UCSD-AML1 (cell line): ENCODE measurements at regions not wholly inside any gene's neighbourhood (a gene's known extent, or its start where the extent isn't known, plus 50 kb on each side); places are given as distances from the start of the nearest gene placed in this dataset.
"Not testable (repeated sequence)": the region's sequence is repeated elsewhere in the genome, so short reads cannot be mapped to it uniquely, and the experiment has no call there.

Experiments
- DNase-seq: peaks from one replicate; lab custom pipeline; 2025; ENCODE audit not compliant: unreplicated experiment; lab: John Stamatoyannopoulos, UW

- DNase-seq, result no peak
Observed at GRCh38 chr15:96801576-96802150, 471.2 kb downstream of the NR2F2 start.

DNA sequence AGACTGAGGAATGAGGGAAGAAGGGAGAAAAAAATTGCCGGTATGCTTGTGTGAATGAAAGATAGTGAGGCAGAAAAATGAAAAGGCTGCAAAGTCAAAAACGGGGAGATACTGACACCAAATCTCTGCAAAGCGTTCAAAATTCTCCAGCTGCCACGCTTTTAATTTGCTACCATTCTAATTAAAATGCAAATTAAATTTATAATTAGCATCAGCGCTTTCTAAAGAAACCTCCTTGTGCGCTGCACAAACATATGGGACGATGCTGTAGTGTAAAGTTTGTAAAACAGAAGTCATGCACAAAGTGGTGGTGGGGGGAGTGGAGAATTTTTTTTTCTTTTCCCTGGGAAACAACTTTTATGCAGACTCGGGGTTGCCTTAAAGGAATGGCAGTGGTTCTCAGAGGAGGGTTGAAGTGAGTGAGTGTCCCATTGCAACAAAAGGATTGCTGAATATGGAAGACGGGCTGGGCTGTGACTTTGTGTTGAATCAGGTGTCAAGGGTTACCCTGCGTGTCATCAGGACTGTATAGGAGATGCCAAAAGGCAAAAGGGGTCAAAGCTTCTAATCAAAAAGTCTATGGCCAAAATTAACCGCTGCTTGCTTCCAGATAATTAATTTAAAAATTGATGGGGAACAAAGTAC, 472.2 kb downstream of the NR2F2 start:
- DNase-seq, result no peak

GRCh38 chr15:96804754-96805153, 474.3 kb downstream of the NR2F2 start:
- DNase-seq, result no peak

GRCh38 chr15:96807361-96807760, 476.9 kb downstream of the NR2F2 start:
- DNase-seq, result no peak

- no peak for DNase-seq
Observed at GRCh38 chr15:96817900-96818299, 487.4 kb downstream of the NR2F2 start.

DNA sequence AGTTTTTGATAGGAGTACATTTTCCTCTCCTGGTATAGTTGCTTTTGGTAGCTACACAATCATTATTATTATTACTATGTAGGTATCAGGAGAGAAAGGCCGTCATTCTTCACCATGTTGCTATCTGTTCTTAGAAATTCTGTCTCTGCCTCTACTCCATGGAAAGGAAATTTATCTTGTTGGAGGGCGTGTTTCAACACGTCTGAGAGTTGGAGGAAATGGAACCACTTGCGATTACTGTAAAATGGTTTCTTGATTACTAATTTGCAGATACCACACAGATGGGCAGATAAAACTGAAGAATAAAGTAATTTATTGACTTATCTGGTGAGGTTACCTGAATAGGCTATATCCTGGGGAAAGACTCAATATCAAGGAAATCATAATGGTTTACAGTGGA, 488.4 kb downstream of the NR2F2 start:
- DNase-seq, result no peak

- no peak for DNase-seq
Observed at GRCh38 chr15:96827981-96828380, 497.5 kb downstream of the NR2F2 start.

- no peak for DNase-seq
Observed at GRCh38 chr15:96837241-96837970, 506.9 kb downstream of the NR2F2 start.

DNA sequence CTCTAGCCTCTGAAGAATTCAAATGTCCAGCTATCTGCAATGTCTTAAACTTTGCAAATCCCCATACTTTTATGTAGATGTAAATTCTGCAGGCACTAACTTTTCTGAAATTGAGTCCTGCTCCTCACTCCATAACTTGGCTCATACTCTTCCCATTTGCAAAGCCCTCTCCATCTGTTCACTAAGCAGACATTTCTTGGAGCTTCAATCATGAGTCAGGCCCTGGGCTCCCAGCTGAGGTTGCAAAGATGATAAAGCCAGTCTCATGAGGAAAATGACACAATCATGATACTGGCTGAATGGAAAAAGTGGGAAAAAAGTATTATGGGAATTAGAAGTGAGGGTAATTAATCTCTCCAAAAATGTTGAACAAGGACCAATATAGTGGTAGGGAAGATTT, 507.6 kb downstream of the NR2F2 start:
- DNase-seq, result no peak

GRCh38 chr15:96849271-96849900, 518.9 kb downstream of the NR2F2 start:
- DNase-seq, result no peak

DNA sequence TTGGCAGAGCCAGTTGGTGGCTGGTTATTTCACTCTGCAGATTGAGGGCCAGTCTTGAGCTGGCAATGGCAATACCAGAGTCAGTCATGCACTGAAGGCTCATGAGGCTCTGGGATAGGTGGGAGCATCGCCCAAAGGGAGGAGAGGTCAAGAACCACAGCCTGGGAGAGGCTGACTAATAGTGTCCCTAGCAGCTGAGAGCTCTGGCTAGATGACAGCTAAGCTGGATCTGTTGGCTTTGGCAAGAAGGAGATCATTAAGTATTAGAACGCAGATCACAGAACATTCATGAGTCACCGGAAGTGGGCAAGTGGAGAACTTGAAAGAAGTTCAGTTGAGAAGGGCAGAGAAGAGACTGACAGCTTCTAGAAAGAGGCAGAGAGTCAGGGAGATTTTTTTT, 521.1 kb downstream of the NR2F2 start:
- DNase-seq, result no peak

GRCh38 chr15:96858694-96859093, 528.2 kb downstream of the NR2F2 start:
- no peak for DNase-seq

- no peak for DNase-seq
Observed at GRCh38 chr15:96860741-96861140, 530.2 kb downstream of the NR2F2 start.

- DNase-seq, result no peak
Observed at GRCh38 chr15:96867992-96868391, 537.5 kb downstream of the NR2F2 start.

DNA sequence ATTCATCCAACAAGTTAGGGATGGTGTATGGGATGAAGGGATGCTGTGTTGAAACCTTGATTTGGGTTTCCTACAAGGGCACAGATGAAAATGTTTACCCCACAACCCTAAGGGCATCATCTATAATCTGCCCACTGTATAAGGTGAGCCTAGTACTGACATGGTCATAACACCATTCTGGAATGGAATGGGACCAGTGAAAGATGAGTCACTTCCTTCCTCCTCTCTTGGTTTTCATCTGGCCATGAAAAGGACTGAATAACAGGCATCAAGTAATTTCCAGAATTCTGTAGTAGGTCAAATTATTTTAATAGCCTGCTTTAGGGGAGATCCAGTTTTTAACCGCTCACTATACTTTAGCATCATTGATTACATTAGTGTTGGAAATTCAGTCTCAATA, 538.6 kb downstream of the NR2F2 start:
- no peak for DNase-seq

DNA sequence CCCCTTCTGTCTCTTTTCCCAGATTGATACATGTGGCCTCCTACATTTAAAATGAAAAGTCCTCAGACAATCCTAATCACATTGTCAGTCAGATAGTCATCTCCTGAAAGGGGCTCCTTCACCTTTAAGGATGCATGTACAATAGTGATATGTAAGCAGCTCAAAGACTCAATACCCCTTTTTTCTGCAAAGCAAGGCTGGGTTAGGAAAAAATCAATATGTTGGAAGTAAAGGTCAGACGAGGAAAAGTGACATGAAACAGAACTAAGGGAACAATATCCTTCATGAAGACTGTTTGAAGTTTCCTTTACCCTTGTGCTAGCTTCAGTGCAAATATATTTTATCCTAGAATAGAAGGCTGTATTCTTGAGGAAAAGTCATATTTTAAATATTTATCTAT, 539.3 kb downstream of the NR2F2 start:
- no peak for DNase-seq

GRCh38 chr15:96870580-96870979, 540.1 kb downstream of the NR2F2 start:
- DNase-seq, result no peak

GRCh38 chr15:96877442-96877841, 546.9 kb downstream of the NR2F2 start:
- DNase-seq, result not testable (repeated sequence)

GRCh38 chr15:96878129-96878528, 547.6 kb downstream of the NR2F2 start:
- DNase-seq, result no peak

DNA sequence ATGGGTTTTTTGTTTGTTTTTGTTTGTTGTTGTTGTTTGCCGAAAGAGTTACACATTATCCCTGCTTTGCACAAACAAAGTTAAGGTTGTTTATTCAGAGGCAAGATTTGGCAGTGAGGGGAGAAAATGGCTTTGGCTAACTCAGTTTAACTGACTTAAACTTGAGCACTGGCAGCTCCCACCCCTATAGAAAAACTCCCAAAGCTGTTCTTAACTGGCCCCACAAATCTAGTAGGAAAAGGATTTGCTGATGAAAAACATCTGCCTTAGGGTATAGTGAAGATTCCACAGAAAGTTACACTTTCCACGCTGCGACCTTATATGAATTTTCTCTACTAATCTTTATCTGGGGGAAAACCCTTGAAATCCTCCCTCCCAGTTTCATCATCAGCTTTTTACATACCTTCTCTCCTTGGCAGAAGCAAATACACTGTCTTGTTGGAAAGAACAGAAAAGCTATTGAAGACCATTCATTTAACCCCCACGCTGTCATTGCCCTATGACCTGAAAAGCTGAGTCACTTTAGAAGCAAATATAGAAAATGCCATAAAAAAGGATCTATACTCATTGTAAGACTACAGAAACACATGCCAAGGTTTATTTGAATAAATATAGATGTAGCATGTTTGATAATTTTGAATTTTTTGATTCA, 551.7 kb downstream of the NR2F2 start:
- no peak for DNase-seq

- DNase-seq, result no peak
Observed at GRCh38 chr15:96887730-96888129, 557.2 kb downstream of the NR2F2 start.

GRCh38 chr15:96888764-96889163, 558.3 kb downstream of the NR2F2 start:
- DNase-seq, result no peak
